B cell (primary cell): ENCODE measurements at regions not wholly inside any gene's neighbourhood (a gene's known extent, or its start where the extent isn't known, plus 50 kb on each side); places are given as distances from the start of the nearest gene placed in this dataset.

Source experiments
- ATAC-seq: fragments of 200-7000 bp; cut with Tn5 transposase; one replicate; pipeline ENCODE4 v1.10.0; 2021; ENCODE audit warnings: low read depth, mild to moderate bottlenecking, moderate number of reproducible peaks, moderate library complexity
- CTCF ChIA-PET: fragments of 350-600 bp; sonication (Branson Sonifier 250); formaldehyde crosslinking; loops from one replicate; lab custom pipeline; 2021; ENCODE audit warnings: antibody characterized with exemption, inconsistent platforms; lab: Charles Lee
- POLR2A ChIA-PET: fragments of 350-600 bp; sonication (Branson Sonifier 250); formaldehyde crosslinking; loops from one replicate; lab custom pipeline; 2021; ENCODE audit warnings: antibody characterized with exemption; lab: Charles Lee
- DNase-seq: peaks from one replicate; pipeline ENCODE4 v3.0.0; 2013
- H2AFZ ChIP-seq: 2 replicates; pipeline ENCODE4 v1.6.1; 2012; ENCODE audit warnings: mild to moderate bottlenecking, low read depth, low read length; ENCODE audit not compliant: insufficient read depth, poor library complexity, severe bottlenecking
- H3K27ac ChIP-seq, 2 donors: 1 replicate in 1 of 2; 2 replicates in 1 of 2; pipeline ENCODE4 v1.5.1; 2012 to 2013; ENCODE audit warnings: low read length in 2 of 2, mild to moderate bottlenecking in 2 of 2, moderate library complexity in 1 of 2
- H3K27me3 ChIP-seq, 4 experiments: fragments of 200-600 bp in 1 of 4; sonication (generic) in 1 of 4; replicated peaks in 1 of 4; 1 replicate in 2 of 4; 2 replicates in 2 of 4; pipeline versions ENCODE4 v1.6.1 to v1.7.0; 2013 to 2016; ENCODE audit warnings: low read length in 3 of 4, mild to moderate bottlenecking in 2 of 4, mixed read lengths in 1 of 4, moderate library complexity in 1 of 4; ENCODE audit not compliant: insufficient read depth in 4 of 4, control insufficient read depth in 3 of 4; ENCODE audit errors: control extremely low read depth in 1 of 4
- H3K36me3 ChIP-seq, 2 experiments: replicated peaks in 1 of 2; 1 replicate in 1 of 2; 2 replicates in 1 of 2; pipeline versions ENCODE4 v1.6.1 to v1.7.1; 2013; ENCODE audit warnings: low read length in 1 of 2; ENCODE audit not compliant: insufficient read depth in 2 of 2, control insufficient read depth in 1 of 2; ENCODE audit errors: control extremely low read depth in 1 of 2, extremely low read depth in 1 of 2
- H3K4me1 ChIP-seq, 2 donors: fragments of 200-600 bp in 1 of 2; sonication (generic) in 1 of 2; 1 replicate in 1 of 2; 2 replicates in 1 of 2; pipeline versions ENCODE4 v1.5.1 to v1.6.1; 2013 to 2017; ENCODE audit warnings: low read length in 2 of 2; ENCODE audit not compliant: control insufficient read depth in 2 of 2, insufficient read depth in 2 of 2
- H3K4me2 ChIP-seq: replicated peaks from 2 replicates; pipeline ENCODE3; 2012; ENCODE audit warnings: mild to moderate bottlenecking, low read depth, low read length; ENCODE audit not compliant: poor library complexity, severe bottlenecking
- H3K4me3 ChIP-seq, 5 experiments: fragments of 200-600 bp in 1 of 5; sonication (generic) in 1 of 5; 1 replicate in 3 of 5; 2 replicates in 2 of 5; pipeline versions ENCODE4 v1.5.1 to v1.7.0; 2011 to 2016; ENCODE audit warnings: low read length in 4 of 5, mild to moderate bottlenecking in 4 of 5, low read depth in 2 of 5, control low read depth in 1 of 5, moderate library complexity in 1 of 5; ENCODE audit not compliant: insufficient read depth in 1 of 5; ENCODE audit errors: control extremely low read depth in 1 of 5, extremely low read depth in 1 of 5
- H3K79me2 ChIP-seq: fragments of 200-600 bp; sonication (generic); one replicate; pipeline ENCODE4 v1.6.0; 2016; ENCODE audit warnings: low read length; ENCODE audit not compliant: control insufficient read depth, insufficient read depth
- H3K9ac ChIP-seq: fragments of 200-600 bp; sonication (generic); 2 replicates; pipeline ENCODE4 v1.6.1; 2017; ENCODE audit warnings: mild to moderate bottlenecking, low read length, moderate library complexity
- H3K9me3 ChIP-seq, 3 donors: one replicate each; pipeline versions ENCODE4 v1.6.1 to v1.7.1; 2013; ENCODE audit warnings: low read length in 2 of 3; ENCODE audit not compliant: control insufficient read depth in 2 of 3, insufficient read depth in 1 of 3; ENCODE audit errors: control extremely low read depth in 1 of 3
- H4K20me1 ChIP-seq: 2 replicates; pipeline ENCODE4 v1.6.0; 2012; ENCODE audit warnings: mild to moderate bottlenecking, low read length; ENCODE audit not compliant: insufficient read depth, control insufficient read depth, poor library complexity, severe bottlenecking
- H3K27ac Mint-ChIP-seq: one replicate; pipeline ENCODE4 v1.8.0; 2021; ENCODE audit warnings: mixed read lengths
- H3K27me3 Mint-ChIP-seq: one replicate; pipeline ENCODE4 v1.8.0; 2021; ENCODE audit warnings: mixed read lengths
- H3K4me1 Mint-ChIP-seq: one replicate; pipeline ENCODE4 v1.8.0; 2021; ENCODE audit warnings: mixed read lengths
- H3K4me3 Mint-ChIP-seq: one replicate; pipeline ENCODE4 v1.8.0; 2021; ENCODE audit warnings: mixed read lengths
- H3K9me3 Mint-ChIP-seq: one replicate; pipeline ENCODE4 v1.8.0; 2022; ENCODE audit warnings: mixed read lengths; ENCODE audit not compliant: insufficient read depth
- CTCF ChIP-seq: fragments of 200-600 bp; IDR thresholded peaks from one replicate; pipeline ENCODE4 v1.8.0; 2022; ENCODE audit warnings: antibody characterized with exemption, mild to moderate bottlenecking
- EZH2 ChIP-seq: IDR thresholded peaks from 2 replicates; pipeline ENCODE4 v1.6.1; 2012; ENCODE audit warnings: borderline replicate concordance, low read depth, mild to moderate bottlenecking, moderate library complexity, low read length; ENCODE audit not compliant: insufficient read depth, poor library complexity, severe bottlenecking
- WGBS: methylation state at CpG from one replicate; pipeline ENCODE4 v1.1.5; 2013; ENCODE audit warnings: missing lambda C conversion rate; ENCODE audit not compliant: insufficient coverage; 5-methylcytosine and 5-hydroxymethylcytosine counted together
- intact Hi-C: fragments of 100-400 bp; cut with micrococcal nuclease; formaldehyde crosslinking; loops from one replicate; pipeline ENCODE4 v1.10.0; 2022

- H3K9me3 ChIP-seq, result no peaks in the 10 kb centered on the region
- H4K20me1 ChIP-seq, result no peaks in the 10 kb centered on the region
- no peaks in the 10 kb centered on the region for H3K4me1 ChIP-seq
- Mint-ChIP-seq H3K4me3 (no peak overlapping the region), H3K27me3 (no peaks in the 10 kb centered on the region), H3K4me1 (no peaks in the 10 kb centered on the region), H3K9me3 (no peaks in the 10 kb centered on the region), H3K27ac (no peak overlapping the region)
- intact Hi-C loops, result no loop called here
- H3K79me2 ChIP-seq, result no peaks in the 10 kb centered on the region
- H3K36me3 ChIP-seq, result no peaks in the 10 kb centered on the region
- no peak overlapping the region for H3K27ac ChIP-seq
- DNase-seq (no peak), ATAC-seq (no peak)
- H3K27me3 ChIP-seq, result no peaks in the 10 kb centered on the region
- no peak overlapping the region for H3K9ac ChIP-seq
- POLR2A ChIA-PET, result no interaction called here
- CTCF ChIA-PET, result no interaction called here
- TF ChIP-seq EZH2 (no peak), CTCF (no peak)
- no peak overlapping the region for H3K4me2 ChIP-seq
- no peak overlapping the region for H3K4me3 ChIP-seq
- H2AFZ ChIP-seq, result no peak overlapping the region
- WGBS, result 80% methylated on average over 1 of the region's 7 CpGs
These were observed 527.8 kb upstream of the TLE4 start for GRCh38 chr9:79043916-79044315.

GRCh38 chr9:79046401-79046800 lies 525.4 kb upstream of the TLE4 start:
- no peak for DNase-seq
- no peaks in the 10 kb centered on the region for H3K36me3 ChIP-seq
- no peaks in the 10 kb centered on the region for H3K4me1 Mint-ChIP-seq
- H3K4me3 Mint-ChIP-seq, result no peak overlapping the region
- no peak overlapping the region for H3K4me3 ChIP-seq
- no peak overlapping the region for H3K27ac ChIP-seq
- H4K20me1 ChIP-seq, result no peaks in the 10 kb centered on the region
- intact Hi-C loops, result no loop called here
- no peak for ATAC-seq
- H3K27ac Mint-ChIP-seq, result no peak overlapping the region
- H2AFZ ChIP-seq, result no peak overlapping the region
- no peak overlapping the region for H3K9ac ChIP-seq
- no CpG with 5 or more reads among the region's 2 CpGs for WGBS
- CTCF ChIA-PET, result no interaction called here
- no peaks in the 10 kb centered on the region for H3K27me3 Mint-ChIP-seq
- POLR2A ChIA-PET, result no interaction called here
- no peak for TF ChIP-seq EZH2
- no peak for TF ChIP-seq CTCF
- no peaks in the 10 kb centered on the region for H3K4me1 ChIP-seq
- no peak overlapping the region for H3K4me2 ChIP-seq
- no peaks in the 10 kb centered on the region for H3K9me3 ChIP-seq
- H3K79me2 ChIP-seq, result no peaks in the 10 kb centered on the region
- H3K9me3 Mint-ChIP-seq, result no peaks in the 10 kb centered on the region
- H3K27me3 ChIP-seq, result no peaks in the 10 kb centered on the region
